ENCODE measurements at regions not wholly inside any gene's neighbourhood (a gene's known extent, or its start where the extent isn't known, plus 50 kb on each side); places are given as distances from the start of the nearest gene placed in this dataset.

DNA sequence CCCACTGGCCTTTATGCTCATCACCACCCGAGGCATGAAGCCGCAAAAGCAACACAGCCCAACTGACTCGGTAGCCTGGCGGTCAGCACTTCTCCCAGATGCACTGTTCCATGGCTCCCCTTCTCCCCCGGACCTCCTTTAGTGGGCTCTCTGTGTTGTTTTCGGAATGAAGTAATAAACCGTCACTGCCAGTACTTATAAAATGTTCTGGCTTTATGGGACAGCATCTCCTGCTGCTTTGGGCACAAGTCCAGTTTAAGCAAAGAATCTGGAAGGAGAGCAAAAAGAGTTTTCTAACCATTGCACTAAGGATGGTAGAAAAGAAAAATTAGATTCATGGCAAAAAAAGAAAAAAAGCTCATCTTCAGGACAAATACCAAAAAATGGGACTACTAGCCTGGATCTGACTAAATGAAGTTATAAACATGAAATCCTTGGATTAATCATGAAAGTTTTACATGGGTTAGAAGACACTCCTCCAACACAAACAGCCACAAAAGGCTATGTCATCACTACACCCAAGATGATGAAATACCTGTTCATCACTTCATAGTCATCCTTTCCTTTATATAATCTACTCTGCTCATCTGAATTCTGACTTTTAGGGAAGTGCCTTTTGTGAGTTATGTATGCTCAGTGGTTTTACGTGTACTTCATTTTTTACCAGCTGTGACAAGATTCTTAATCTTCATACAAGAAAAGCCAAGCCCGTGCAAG is 89.5 kb upstream of the UBE2E2 start:
- TF ChIP-seq, protein P1, sequence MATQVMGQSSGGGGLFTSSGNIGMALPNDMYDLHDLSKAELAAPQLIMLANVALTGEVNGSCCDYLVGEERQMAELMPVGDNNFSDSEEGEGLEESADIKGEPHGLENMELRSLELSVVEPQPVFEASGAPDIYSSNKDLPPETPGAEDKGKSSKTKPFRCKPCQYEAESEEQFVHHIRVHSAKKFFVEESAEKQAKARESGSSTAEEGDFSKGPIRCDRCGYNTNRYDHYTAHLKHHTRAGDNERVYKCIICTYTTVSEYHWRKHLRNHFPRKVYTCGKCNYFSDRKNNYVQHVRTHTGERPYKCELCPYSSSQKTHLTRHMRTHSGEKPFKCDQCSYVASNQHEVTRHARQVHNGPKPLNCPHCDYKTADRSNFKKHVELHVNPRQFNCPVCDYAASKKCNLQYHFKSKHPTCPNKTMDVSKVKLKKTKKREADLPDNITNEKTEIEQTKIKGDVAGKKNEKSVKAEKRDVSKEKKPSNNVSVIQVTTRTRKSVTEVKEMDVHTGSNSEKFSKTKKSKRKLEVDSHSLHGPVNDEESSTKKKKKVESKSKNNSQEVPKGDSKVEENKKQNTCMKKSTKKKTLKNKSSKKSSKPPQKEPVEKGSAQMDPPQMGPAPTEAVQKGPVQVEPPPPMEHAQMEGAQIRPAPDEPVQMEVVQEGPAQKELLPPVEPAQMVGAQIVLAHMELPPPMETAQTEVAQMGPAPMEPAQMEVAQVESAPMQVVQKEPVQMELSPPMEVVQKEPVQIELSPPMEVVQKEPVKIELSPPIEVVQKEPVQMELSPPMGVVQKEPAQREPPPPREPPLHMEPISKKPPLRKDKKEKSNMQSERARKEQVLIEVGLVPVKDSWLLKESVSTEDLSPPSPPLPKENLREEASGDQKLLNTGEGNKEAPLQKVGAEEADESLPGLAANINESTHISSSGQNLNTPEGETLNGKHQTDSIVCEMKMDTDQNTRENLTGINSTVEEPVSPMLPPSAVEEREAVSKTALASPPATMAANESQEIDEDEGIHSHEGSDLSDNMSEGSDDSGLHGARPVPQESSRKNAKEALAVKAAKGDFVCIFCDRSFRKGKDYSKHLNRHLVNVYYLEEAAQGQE (IDR thresholded peaks at IDR 0.05; ENCODE audit: insufficient read depth in 1 of 2, low read depth in 2 of 2, low read length in 2 of 2), result no peak
- TF ChIP-seq POLR2AphosphoS5 (IDR thresholded peaks at IDR 0.05; ENCODE audit: low read depth, low read length), result no peak
- no peak for TF ChIP-seq SIN3A (IDR thresholded peaks at IDR 0.05; ENCODE audit: borderline replicate concordance, insufficient read depth, low read length)
- TF ChIP-seq TAF1 (IDR thresholded peaks at IDR 0.05; ENCODE audit: borderline replicate concordance, insufficient read depth, low read length), result no peak
- no peak for TF ChIP-seq FOXP2 (optimal IDR thresholded peaks at IDR 0.05; ENCODE audit: borderline replicate concordance, extremely low read depth, extremely low read length, insufficient read depth)
